Stimulated activated CD8-positive, alpha-beta memory T cell treated with anti-CD3 and anti-CD28 coated beads, Interleukin-15, amount 100 ng/mL, for 48 hours (primary cell): ENCODE measurements at regions not wholly inside any gene's neighbourhood (a gene's known extent, or its start where the extent isn't known, plus 50 kb on each side); places are given as distances from the start of the nearest gene placed in this dataset.

Experiments used
- DNase-seq, 2 donors: peaks; one replicate each; pipeline ENCODE4 v3.0.0-alpha.2; 2020; ENCODE audit warnings: low read depth in 2 of 2

GRCh38 chr21:41045534-41046268 is 122.3 kb upstream of the BACE2 start:
- no peak for DNase-seq

GRCh38 chr21:41048145-41048544 is 119.8 kb upstream of the BACE2 start:
- DNase-seq, result no peak

- no peak for DNase-seq
Measured at GRCh38 chr21:41048623-41049022, 119.3 kb upstream of the BACE2 start.

GRCh38 chr21:41052820-41053555 is 115.0 kb upstream of the BACE2 start:
- no peak for DNase-seq

GRCh38 chr21:41054018-41054578 is 113.9 kb upstream of the BACE2 start:
- DNase-seq, result no peak

- DNase-seq, result no peak
Measured at GRCh38 chr21:41055266-41055665, 112.7 kb upstream of the BACE2 start.

- no peak for DNase-seq
Measured at GRCh38 chr21:41059871-41060270, 108.1 kb upstream of the BACE2 start.

- no peak for DNase-seq
Measured at GRCh38 chr21:41061701-41062100, 106.3 kb upstream of the BACE2 start.

- DNase-seq, result no peak
Measured at GRCh38 chr21:41064334-41064791, 103.6 kb upstream of the BACE2 start.

- no peak for DNase-seq
Measured at GRCh38 chr21:41064951-41065350, 103.0 kb upstream of the BACE2 start.

- no peak for DNase-seq
Measured at GRCh38 chr21:41065539-41065938, 102.4 kb upstream of the BACE2 start.

- DNase-seq, result no peak
Measured at GRCh38 chr21:41066086-41066938, 101.6 kb upstream of the BACE2 start.

GRCh38 chr21:41067709-41068108 is 100.3 kb upstream of the BACE2 start:
- no peak for DNase-seq

GRCh38 chr21:41068496-41068895 is 99.5 kb upstream of the BACE2 start:
- DNase-seq, result no peak

GRCh38 chr21:41068967-41069642 is 98.9 kb upstream of the BACE2 start:
- peak; percentile 49 to 68 for DNase-seq

- DNase-seq, result no peak
Measured at GRCh38 chr21:41070284-41070683, 97.7 kb upstream of the BACE2 start.

- DNase-seq, result no peak
Measured at GRCh38 chr21:41071258-41072171, 96.4 kb upstream of the BACE2 start.

GRCh38 chr21:41073558-41073957 is 94.4 kb upstream of the BACE2 start:
- no peak for DNase-seq

- no peak for DNase-seq
Measured at GRCh38 chr21:41074396-41075184, 93.4 kb upstream of the BACE2 start.
